ENCODE measurements at regions not wholly inside any gene's neighbourhood (a gene's known extent, or its start where the extent isn't known, plus 50 kb on each side); places are given as distances from the start of the nearest gene placed in this dataset.

DNA sequence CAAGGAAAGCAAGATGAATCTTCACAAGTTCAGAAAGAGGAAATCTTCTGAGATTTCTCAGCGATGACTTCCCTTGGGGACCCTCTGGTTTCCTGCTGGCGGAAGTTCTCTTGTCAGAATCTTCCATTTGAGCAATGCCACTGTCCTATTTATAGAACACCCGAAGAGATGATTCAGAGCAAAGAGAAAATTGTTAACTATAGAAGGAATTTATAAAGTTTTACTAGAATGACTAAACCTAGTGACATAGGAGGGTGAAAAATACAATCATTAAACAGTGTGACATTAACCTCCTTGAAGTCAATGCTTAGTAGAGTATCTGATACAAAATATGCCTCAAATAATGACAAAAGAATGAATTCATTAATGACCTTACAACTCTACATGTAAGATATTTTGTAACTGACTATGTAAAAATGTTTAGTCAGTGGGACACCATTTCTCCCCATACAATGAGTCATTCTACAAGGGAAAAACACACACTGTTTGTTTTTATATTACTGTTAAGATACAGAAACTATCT is 206.5 kb upstream of the CNTNAP2 start:
- TF ChIP-seq, protein P1, sequence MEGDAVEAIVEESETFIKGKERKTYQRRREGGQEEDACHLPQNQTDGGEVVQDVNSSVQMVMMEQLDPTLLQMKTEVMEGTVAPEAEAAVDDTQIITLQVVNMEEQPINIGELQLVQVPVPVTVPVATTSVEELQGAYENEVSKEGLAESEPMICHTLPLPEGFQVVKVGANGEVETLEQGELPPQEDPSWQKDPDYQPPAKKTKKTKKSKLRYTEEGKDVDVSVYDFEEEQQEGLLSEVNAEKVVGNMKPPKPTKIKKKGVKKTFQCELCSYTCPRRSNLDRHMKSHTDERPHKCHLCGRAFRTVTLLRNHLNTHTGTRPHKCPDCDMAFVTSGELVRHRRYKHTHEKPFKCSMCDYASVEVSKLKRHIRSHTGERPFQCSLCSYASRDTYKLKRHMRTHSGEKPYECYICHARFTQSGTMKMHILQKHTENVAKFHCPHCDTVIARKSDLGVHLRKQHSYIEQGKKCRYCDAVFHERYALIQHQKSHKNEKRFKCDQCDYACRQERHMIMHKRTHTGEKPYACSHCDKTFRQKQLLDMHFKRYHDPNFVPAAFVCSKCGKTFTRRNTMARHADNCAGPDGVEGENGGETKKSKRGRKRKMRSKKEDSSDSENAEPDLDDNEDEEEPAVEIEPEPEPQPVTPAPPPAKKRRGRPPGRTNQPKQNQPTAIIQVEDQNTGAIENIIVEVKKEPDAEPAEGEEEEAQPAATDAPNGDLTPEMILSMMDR (IDR thresholded peaks at IDR 0.05; ENCODE audit: low read depth, low read length), result no peak
- no peak overlapping the region for H3K4me3 ChIP-seq (ENCODE audit: low read depth, low read length)
- no peak overlapping the region for H3K27ac ChIP-seq
- no peaks in the 10 kb centered on the region for H3K27me3 ChIP-seq (ENCODE audit: insufficient read depth, low read depth, severe bottlenecking)
- H3K36me3 ChIP-seq, result no peaks in the 10 kb centered on the region
- DNase-seq, result no peak
- H3K9me3 ChIP-seq (ENCODE audit: severe bottlenecking), result no peaks in the 10 kb centered on the region

DNA sequence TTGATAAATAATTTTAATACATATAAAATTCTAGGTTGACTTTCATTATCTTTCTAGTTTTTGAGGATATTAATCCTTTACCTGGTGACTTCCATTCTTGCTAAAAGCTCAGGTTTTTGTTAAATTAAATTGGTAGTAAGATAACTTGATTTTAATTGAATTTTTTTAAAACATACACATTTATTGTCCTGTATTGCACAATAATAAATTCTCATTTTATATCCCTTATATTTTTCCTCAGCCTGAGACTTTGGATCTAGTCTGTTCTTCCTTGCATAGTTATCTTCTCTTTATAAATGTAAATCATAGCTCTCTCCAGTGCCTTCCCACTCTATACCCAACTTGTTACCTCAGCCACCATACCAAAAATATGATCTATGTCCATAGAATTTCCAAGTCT is 212.9 kb upstream of the CNTNAP2 start:
- TF ChIP-seq, protein P1 (IDR thresholded peaks at IDR 0.05; ENCODE audit: low read depth, low read length), result no peak

DNA sequence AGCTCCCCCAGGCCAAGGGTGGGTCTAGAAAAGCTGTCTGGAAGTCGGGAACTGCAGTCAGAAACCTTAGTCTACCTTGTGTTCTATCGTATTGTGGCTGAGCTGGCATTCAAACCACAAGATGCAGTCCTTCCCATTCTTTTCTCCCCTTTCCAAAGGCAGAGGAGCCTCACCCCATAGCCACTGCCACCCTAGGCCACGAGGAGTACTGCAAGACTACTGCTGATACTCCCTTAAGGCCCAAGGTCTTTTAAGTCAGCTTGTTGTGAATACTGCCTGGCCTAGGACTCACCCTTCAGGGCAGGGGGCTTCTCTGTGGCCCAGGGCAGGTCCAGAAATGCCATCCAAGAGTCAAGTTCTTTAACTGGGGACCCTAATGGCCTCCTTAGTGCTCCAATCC is 214.5 kb upstream of the CNTNAP2 start:
- TF ChIP-seq, protein P1 (IDR thresholded peaks at IDR 0.05; ENCODE audit: low read depth, low read length), result no peak
- Histone ChIP-seq H3K4me3 (ENCODE audit: low read depth, low read length) (no peak overlapping the region), H3K27me3 (ENCODE audit: insufficient read depth, low read depth, severe bottlenecking) (no peaks in the 10 kb centered on the region)

More for the DNA sequence above, 212.9 kb upstream of the CNTNAP2 start:
- Histone ChIP-seq H3K27ac (no peak overlapping the region), H3K9me3 (ENCODE audit: severe bottlenecking) (no peaks in the 10 kb centered on the region), H3K27me3 (ENCODE audit: insufficient read depth, low read depth, severe bottlenecking) (no peaks in the 10 kb centered on the region), H3K36me3 (no peaks in the 10 kb centered on the region), H3K4me3 (ENCODE audit: low read depth, low read length) (no peak overlapping the region)
- DNase-seq, result no peak

DNA sequence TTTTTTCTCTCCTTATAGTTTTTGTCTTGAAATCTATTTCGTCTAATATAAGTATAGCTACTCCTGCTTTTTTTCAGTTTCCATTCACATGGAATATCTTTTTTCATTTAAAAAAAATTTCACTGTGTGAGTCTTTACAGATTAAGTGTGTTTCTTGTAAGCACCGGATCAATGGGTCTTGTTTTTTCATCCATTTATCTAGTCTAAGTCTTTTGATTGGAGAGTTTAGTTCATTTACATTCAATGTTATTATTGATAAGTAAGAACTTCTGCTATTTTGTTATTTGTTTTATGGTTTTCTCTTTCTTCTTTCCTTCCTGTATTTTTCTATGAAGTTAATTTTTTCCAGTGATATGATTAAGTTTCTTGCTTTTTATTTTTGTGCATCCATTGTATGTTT is 216.7 kb upstream of the CNTNAP2 start:
- Histone ChIP-seq H3K36me3 (no peaks in the 10 kb centered on the region), H3K4me3 (ENCODE audit: low read depth, low read length) (no peak overlapping the region), H3K27me3 (ENCODE audit: insufficient read depth, low read depth, severe bottlenecking) (no peaks in the 10 kb centered on the region), H3K9me3 (ENCODE audit: severe bottlenecking) (no peaks in the 10 kb centered on the region), H3K27ac (no peak overlapping the region)
- no peak for DNase-seq
- TF ChIP-seq, protein P1 (IDR thresholded peaks at IDR 0.05; ENCODE audit: low read depth, low read length), result no peak

More for the DNA sequence above, 214.5 kb upstream of the CNTNAP2 start:
- no peak for DNase-seq
- no peaks in the 10 kb centered on the region for H3K9me3 ChIP-seq (ENCODE audit: severe bottlenecking)
- H3K27ac ChIP-seq, result no peak overlapping the region
- no peaks in the 10 kb centered on the region for H3K36me3 ChIP-seq

DNA sequence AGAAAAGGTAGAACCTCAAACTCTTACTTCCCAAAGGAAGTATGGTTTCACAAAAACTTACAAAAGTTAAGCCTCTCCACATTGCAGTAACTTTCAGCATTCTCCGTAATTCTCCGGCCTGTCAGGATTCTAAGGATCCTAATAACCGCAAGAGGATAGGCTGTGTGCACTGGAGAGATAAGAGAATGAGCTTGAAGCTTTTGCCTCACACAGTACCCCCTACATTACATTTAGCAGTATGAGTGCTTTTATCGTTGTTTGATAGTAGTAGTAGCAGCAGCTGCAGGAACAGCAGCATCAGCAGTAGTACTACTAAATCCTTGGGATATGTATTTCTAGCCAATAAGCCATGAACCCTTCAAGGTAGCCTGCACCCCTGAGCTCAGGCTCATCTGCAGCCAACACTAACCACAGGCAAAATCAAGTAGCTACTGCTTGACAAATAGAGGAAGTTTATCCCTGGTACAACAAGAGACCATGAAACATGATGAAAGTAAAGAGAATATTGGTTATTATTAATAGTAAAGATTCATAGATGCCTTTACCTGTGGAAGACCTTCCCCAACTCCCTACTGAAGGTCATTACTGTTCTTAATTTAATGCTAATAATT is 222.6 kb upstream of the CNTNAP2 start:
- TF ChIP-seq, protein P1 (IDR thresholded peaks at IDR 0.05; ENCODE audit: low read depth, low read length), result no peak
- H3K4me3 ChIP-seq (ENCODE audit: low read depth, low read length), result no peak overlapping the region
- no peaks in the 10 kb centered on the region for H3K27me3 ChIP-seq (ENCODE audit: insufficient read depth, low read depth, severe bottlenecking)
- no peak for DNase-seq
- H3K27ac ChIP-seq, result no peak overlapping the region
- no peaks in the 10 kb centered on the region for H3K9me3 ChIP-seq (ENCODE audit: severe bottlenecking)
- H3K36me3 ChIP-seq, result no peaks in the 10 kb centered on the region

Measured in WERI-Rb-1 (cell line).